Iris pigment epithelial cell (primary cell): ENCODE measurements at regions not wholly inside any gene's neighbourhood (a gene's known extent, or its start where the extent isn't known, plus 50 kb on each side); places are given as distances from the start of the nearest gene placed in this dataset.

Experiments used
- DNase-seq: peaks from one replicate; pipeline ENCODE4 v3.0.0-alpha.2; 2011; ENCODE audit warnings: low read depth

DNA sequence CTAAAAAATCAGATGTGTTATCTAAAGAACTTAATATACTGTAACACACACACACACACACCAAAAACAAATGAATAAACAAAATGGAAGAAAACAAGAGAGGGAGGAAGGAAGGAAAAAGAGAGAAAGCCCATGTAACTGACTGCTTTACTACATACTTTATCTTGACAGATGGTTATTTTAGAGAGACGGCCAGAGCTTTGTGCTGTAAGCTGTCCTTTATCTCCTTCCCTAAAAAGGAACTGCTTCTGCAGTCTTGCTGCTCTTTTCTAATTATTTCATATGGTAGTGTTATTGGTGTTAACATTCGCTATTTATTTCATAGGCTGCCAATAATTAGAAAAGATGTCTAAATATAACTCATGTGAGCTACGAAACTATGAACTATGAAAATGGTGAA lies 1384.6 kb downstream of the MRPL39 start:
- DNase-seq = no peak

DNA sequence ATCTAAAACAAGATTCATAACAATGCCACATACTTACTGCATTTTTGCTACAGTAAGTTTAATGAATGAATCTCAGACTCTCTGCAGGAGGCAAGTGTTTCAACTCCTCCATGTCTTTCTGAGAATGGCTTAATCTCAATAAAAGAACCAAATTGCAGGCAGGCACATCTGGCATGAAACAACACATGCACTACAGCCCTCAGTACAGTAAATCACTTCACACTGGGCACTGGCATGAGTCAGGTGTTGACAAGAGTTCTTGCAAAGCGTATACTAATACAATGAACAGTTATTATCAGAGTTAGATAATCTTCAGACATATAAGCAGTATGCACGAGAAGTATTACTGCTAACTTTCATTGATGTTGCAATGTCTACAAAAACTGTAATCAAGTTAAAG lies 1386.8 kb downstream of the MRPL39 start:
- DNase-seq = no peak

DNA sequence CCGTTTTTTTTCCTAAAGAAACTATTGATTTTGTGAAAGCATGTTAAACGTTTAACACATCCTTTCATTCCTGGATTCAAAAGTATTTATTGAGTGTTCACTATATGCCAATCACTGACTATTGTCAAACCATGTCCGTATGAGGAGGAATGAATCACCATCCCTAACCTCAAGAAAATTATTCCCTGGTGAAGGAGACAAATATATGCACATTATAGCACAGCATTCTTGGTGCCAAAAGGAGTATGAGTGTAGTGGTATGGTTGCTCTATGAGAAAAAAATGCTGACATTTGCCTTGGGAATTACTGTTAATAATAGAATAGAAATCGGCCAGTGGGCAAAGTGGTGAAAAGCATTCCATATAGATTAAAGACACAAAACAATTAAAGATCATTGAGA lies 1390.1 kb downstream of the MRPL39 start:
- no peak for DNase-seq

DNA sequence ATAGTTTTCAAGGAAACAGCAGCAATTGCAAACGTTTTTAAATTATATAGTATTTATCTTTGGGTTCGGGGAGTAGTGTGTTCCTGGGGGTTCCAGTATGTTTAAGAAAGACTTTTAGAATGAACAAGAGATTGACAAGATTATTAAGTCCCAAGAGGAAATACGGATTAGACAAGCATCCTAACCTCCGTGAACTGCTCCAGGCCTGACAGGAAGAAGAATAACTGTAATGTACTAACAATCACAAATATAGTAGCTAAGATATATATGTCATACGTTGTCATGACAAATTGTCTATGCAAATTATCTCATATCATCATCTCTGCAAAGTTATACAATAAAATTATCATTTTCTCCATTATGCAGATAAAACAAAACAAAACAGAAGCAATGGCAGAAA lies 1397.2 kb downstream of the MRPL39 start:
- DNase-seq = no peak

DNA sequence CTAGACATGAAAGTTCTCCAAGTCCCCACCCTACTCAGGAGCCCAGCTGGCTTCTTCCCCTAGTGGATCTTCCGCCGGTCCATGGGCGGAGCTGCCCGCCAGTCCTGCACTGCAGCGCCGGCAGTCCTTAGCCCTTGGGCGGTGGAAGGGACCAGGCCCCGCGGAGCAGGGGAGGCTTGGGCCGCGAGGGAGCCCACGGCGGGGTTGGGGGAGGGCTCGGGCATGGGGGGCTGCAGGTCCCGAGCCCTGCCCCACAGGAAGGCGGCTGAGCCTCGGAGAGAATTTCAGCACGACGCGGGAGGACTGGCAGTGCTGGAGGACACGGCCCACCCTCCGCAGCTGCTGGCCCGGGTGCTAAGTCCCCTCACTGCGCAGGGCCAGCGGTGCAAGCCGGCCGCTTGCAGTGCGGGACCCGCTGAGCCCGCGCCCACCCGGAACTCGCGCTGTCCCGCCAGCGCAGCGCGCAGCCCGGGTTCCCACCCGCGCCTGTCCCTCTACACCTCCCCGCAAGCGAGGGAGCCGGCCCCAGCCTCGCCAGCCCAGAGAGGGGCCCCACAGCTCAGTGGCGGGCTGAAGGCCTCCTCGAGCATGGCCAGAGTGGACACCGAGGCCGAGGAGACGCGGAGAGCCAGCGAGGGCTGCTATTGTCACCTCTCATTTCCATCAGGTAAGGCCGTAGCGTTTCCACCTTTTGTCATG lies 1398.6 kb downstream of the MRPL39 start:
- no peak for DNase-seq

DNA sequence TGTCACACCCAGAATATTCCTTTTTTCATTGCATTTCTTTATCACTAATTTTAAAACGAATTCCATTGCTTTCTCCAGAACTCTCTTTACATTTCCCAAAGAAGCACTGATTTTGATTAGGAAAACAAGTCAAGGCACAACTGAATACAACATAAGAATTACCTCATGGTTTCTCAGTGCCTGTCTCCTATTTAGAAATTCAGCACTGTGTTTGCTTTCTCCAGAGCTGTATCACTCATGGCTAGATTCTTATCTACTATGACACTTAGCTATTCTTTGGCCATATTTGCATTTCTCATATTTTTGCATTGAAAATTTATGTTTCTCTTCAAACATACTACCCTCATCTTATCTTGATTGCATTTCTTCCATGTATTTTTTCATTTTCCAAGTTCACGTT lies 1402.0 kb downstream of the MRPL39 start:
- no peak for DNase-seq

DNA sequence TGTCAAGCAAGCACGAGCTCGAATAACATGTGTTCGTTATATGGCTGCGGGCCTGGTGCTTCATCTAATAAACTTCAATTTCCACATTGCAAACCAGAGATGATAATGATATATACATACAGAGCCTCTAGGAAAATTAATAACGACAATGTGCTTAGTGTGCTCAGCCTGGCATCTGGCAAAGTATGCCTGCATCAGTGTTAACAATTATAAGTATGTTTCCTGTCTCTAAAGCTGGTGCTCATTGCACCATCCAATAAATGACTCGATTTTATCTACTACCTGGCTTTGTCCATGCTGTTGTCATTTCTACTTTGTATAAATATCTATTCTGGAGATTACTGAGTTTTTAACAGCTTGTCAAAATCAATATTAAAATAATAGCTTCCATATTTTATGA lies 1402.6 kb downstream of the MRPL39 start:
- no peak for DNase-seq

DNA sequence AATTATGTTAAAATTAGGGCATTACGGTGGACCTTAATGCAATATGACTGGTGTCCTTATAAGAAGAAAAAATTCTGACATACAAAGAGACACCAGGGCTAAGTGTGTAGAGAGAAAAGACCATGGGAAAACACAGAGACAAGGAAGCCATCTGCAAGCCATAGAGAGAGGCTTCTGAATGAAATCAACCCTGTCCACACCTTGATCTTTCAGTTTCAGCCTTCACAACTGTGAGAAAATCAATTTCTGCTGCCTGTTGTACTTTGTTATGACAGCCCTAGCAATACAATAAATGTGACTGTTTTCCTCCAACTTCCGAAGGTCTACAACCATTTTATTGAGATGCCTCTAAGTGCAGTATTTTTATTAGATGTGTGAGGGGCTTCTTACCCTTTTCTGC lies 1407.2 kb downstream of the MRPL39 start:
- DNase-seq = no peak

DNA sequence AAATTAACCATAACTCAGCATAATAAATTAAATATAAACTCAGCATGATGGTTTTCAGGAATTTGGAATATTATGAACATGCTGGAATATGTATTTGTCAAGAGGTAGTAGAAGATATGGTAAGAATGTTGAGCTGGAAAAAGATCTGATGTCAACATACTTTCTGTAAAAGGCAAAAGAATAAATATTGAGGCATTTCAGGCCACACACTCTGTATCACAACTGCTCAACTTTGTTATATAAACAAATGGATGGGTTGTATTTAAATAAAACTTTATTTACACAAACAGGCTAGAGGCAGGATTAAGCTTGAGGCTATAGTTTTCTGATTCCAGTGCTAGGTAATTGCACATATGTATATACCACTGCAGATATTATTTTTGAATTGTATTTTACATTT lies 1409.4 kb downstream of the MRPL39 start:
- peak; percentile 0 for DNase-seq

DNA sequence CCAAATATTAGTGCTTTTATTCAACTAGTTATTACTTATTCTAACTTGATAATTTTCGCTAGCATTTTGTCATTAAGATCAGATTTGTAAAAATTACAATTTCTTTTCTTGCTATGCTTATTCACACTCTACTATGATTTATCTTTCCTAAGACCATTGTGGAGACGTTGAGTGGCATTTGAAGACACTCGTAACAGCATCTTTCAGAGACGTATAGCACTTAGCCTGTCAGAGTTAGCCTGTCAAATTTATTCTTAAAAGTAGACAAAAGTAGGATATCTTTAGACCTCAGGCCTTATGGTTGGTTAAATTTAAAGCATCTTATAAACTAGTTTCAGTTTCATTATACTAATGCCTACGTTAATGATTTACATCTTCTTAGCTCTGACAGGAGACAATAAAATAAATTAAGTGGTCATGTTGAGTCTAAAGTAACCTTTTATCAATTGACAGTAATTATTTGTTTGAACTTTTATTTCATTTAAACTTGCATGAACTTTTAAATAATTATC lies 1410.1 kb downstream of the MRPL39 start:
- no peak for DNase-seq

DNA sequence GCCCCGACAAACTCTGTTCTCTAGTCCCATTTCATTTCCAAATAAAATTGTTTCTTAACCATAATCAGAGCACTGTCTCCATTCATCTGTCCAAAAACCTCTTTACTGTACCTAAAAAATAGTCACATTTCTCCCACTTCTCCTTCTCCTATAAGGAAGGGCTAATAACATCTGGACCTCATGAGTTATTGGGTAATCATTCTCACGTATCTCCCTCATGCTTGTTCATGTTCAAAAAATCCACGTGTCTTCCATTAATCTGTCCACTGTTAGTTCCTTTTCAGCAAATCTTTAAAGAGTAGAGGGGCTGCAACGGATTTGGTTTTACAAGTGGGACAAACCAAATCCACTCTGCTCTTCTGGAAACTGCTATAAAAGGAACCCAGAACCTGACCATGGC lies 1418.8 kb downstream of the MRPL39 start:
- no peak for DNase-seq

DNA sequence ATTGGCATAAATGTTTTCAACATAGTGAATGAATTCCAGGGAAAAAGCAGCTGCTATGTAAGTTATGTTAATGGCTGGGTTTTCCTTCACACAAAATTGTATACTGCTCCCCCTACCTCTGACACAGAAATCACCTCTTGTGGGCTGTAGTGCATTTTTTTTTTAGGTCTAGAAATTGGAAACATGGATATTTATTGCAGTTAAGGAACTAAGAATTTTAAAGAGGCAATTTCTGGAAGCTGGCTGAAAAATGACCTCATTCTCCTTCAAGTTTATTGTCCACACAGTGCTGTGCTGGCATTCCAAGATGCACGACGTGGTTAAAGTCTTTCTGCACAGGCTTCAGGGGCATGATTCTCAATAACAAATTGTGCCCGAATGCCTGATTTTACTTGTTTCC lies 1424.2 kb downstream of the MRPL39 start:
- no peak for DNase-seq

DNA sequence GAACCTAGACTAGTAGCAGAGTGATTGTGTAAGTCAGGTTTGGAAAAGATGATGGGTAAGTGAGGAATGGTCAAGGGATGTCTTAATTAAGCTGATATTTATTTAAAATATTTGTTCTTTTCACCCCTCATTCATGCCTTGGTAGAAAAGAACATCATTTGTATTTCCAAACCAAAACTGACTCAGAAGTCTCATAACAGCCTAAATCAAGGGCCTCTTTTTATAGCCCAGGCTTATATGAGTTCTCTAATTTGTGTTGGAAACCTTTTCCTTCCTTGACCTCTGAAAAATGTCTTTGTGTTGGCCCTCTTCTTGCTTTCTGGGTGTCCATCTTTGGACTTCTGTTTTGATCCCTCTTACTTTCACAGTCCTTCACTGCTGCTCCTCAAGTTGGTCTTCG lies 1428.2 kb downstream of the MRPL39 start:
- DNase-seq = no peak

DNA sequence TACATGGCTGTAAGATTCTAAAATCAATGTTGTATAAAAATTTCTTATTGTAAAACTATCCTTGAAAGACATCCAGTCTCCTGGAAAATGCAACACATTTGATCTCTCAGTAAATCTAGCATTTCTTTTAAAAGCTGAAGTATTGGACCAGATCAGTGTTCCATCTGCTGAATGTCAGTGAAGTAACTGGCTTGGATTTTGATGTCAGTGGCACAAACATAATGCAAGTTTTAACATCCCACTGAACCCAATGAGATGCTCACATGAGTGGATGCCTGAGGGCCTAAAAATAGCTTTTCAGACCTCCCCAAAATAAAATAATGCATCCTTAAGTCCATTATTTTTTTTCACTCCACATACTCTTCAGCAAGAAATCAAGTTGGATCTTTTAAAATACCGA lies 1432.2 kb downstream of the MRPL39 start:
- DNase-seq = no peak

DNA sequence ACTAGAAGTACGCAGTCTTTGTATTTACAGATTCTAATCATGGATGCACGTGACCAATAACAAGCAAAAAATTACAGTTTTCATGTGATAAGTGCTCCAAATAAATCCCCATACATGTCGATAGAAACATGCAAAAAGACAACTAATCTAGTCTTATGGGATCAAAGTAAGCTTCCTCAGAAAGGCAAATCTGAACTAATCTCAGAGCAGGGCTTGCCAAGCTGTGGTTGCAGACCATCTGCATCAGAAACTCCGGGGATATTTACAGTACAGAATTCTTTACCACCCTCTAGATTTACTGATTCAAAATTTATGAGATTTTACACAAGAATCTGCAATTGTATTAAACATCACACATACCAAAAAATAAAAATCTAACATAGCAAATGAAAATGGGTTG lies 1435.5 kb downstream of the MRPL39 start:
- DNase-seq = no peak

DNA sequence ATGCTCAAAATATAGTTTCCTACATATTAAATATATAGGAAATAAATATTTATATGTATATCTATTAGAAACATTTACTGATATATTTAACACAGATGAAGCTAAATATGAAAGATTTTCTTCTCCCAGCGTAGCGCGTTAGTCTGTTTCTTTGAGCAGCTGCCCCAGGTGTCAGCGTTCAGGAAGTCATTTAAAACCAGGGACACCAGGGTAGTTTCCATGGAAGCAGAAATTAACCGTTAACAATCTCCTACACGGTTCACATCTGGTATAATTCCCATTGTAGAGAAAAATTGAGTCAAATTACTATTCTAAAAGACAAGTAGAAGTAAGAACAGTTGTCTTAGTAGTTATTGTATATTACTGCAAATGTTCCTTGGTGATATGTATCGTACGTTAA lies 1443.7 kb downstream of the MRPL39 start:
- DNase-seq = no peak

DNA sequence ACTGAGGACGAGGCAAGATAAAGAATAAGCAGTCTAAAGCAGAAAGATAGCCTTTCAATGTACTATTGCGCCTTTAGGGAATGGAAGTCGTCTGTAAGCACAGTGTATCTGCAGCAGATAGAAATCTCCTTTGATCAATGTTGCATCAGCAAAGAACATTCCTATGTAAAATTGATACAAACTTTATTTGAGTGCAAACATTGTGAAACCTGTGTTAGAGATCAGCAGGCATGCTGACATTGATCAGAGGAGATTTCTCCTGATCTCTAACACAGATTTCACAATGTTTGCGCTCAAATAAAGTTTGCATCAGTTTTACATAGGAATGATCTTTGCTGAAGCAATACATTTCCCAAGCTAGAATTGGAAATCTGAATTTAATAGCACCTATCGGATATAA lies 1446.8 kb downstream of the MRPL39 start:
- no peak for DNase-seq

DNA sequence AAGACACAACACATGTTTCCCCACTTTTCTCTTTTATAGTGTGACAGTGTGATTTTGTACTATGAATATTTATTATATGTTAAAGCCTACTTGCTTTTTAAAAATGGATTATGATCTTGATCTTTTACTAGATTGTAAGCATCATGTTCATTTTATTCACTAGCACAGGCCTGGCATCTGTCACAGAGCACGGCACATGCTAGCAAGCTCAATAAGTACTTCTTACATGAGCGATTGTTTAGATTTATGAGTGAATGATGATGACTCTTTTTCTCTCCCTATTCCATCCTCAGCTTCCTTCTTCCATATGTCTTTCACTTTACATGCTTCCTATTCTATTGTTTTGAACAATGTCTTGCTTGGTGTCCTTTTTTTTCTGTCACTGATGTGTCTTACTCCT lies 1454.1 kb downstream of the MRPL39 start:
- DNase-seq = no peak

DNA sequence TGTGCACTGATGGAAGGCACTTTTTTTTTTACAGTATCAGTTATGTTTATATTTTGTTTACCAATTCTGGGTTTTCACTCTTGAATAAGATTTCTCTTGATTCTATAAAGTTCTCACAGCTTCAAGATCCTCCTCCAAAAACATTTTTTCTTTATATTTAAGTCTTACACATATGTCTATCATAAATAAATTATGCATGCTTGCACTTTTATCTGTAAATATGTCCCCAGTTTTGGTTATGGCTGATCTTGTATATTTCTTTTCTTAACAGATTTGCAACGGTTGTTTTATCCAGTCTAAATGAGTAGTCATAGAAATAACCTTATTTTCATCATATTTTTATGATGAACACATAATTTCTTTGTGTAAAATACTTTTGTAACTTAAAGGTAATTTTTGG lies 1456.5 kb downstream of the MRPL39 start:
- DNase-seq = no peak

DNA sequence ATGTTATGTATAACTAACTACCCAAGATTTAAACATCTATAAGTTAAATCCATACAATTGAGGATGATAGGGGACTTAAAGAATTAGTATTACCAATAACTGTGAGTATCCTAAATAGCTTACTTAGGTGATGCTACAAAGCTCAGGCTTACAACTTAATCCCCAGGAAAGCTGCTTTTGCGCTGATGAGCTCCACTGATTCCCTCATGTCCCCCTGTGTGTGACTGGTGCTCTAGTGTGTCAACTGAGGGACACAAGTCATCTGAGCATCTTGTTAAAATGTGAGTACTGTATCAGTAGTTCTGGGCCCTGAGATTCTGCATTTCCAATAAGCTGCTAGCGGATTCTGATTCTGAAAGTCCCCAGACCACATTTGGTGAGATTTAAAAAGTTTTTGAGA lies 1458.8 kb downstream of the MRPL39 start:
- DNase-seq = no peak

DNA sequence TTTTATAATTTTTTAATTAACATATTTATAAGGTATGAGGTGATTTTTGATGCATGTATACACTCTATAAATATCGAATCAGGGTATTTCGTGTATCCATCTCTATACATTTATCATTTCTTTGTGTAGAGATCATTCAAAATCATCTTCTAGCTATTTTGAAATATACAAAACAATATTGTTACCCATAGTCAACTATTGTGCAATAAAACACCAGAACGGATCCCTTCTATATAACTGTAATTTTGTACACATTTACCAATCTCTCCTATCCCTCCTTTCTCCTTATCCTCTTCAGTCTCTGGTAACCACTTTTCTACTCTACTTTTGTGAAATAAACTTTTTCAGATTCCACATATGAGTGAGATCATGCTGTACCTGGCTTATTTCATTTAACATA lies 1459.6 kb downstream of the MRPL39 start:
- DNase-seq = no peak

DNA sequence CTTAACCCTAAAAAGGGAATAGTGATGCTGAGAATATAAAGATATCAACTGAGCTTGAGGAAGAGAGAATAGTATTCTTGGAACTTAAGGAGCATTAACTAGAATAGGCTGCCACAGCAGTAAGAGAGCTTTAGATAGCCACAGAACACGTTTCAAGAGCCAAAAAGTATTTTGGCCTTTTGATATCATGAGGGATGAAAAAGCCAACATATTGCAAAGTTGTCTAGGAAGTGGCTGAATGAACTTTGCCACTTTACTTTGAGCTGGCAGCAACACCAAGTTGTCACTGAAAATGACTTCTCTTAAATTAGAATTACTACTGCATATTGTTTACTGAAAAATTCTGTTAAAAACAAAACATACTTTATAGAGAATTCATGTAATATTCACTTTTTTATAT lies 1476.2 kb downstream of the MRPL39 start:
- no peak for DNase-seq

DNA sequence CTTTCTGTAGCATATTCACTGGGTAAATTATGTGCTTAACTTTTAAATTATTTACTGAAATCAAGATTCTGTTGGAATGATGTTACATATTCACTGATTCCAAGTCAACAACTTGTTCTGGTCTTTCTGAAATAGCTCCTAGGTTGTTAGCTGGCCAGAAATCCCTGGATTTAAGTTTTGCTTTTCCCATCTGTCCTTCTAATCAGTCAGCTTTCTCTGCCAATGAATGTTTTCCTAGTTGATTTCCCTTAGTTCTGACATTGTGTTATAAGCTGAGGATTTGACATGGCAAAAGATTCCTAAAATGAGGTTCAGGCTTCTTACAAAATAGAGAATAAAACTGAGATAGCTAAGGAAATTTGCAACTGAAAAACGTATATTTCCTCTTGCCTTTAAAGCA lies 1479.6 kb downstream of the MRPL39 start:
- DNase-seq = no peak

DNA sequence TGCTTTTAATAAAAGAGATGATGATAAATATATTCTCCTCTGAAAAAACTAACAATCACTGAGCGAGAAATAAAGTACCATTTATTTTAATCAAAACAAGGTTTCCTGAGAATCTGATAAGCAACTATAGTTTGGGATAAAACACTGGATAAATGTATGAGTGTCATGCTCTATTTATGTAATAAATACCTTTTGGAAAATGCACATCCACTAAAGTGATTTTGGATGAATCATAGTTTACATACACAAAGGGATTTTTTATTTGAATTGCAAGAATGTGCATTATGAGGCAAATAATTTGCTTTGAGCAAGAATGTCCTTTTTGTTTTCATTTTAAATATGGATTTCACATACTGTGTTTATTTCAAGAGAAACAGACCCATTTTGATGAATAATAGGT lies 1483.5 kb downstream of the MRPL39 start:
- DNase-seq = peak; percentile 8
